ENCODE measurements at regions not wholly inside any gene's neighbourhood (a gene's known extent, or its start where the extent isn't known, plus 50 kb on each side); places are given as distances from the start of the nearest gene placed in this dataset.

GRCh38 chr10:64277536-64277935 is 756.3 kb downstream of the REEP3 start:
- TF ChIP-seq CTCF (IDR thresholded peaks at IDR 0.05; ENCODE audit: insufficient read depth, missing control alignments): no peak
- FAIRE-seq (no peak), DNase-seq (ENCODE audit: insufficient read length, low spot score) (no peak)

GRCh38 chr10:64283621-64284020 is 762.4 kb downstream of the REEP3 start:
- DNase-seq (ENCODE audit: insufficient read length, low spot score) (no peak), FAIRE-seq (no peak)
- TF ChIP-seq CTCF (IDR thresholded peaks at IDR 0.05; ENCODE audit: insufficient read depth, missing control alignments): no peak

GRCh38 chr10:64286533-64286932 is 765.3 kb downstream of the REEP3 start:
- DNase-seq (ENCODE audit: insufficient read length, low spot score) (no peak), FAIRE-seq (no peak)
- no peak for TF ChIP-seq CTCF (IDR thresholded peaks at IDR 0.05; ENCODE audit: insufficient read depth, missing control alignments)

- TF ChIP-seq CTCF (IDR thresholded peaks at IDR 0.05; ENCODE audit: insufficient read depth, missing control alignments): no peak
- no peak for DNase-seq (ENCODE audit: insufficient read length, low spot score)
- FAIRE-seq: no peak
Measured at GRCh38 chr10:64288404-64288803, 767.2 kb downstream of the REEP3 start.

- no peak for FAIRE-seq
- TF ChIP-seq CTCF (IDR thresholded peaks at IDR 0.05; ENCODE audit: insufficient read depth, missing control alignments): no peak
- no peak for DNase-seq (ENCODE audit: insufficient read length, low spot score)
Measured at GRCh38 chr10:64303566-64303965, 782.4 kb downstream of the REEP3 start.

- TF ChIP-seq CTCF (IDR thresholded peaks at IDR 0.05; ENCODE audit: insufficient read depth, missing control alignments): no peak
- DNase-seq (ENCODE audit: insufficient read length, low spot score) (no peak), FAIRE-seq (peak; percentile 86)
Measured at GRCh38 chr10:64306729-64307327, 785.6 kb downstream of the REEP3 start.

- no peak for TF ChIP-seq CTCF (IDR thresholded peaks at IDR 0.05; ENCODE audit: insufficient read depth, missing control alignments)
- FAIRE-seq: no peak
- no peak for DNase-seq (ENCODE audit: insufficient read length, low spot score)
Measured at GRCh38 chr10:64312876-64313275, 791.7 kb downstream of the REEP3 start.

All from D721Med (cell line).